Naive B cell (primary cell): ENCODE measurements at regions not wholly inside any gene's neighbourhood (a gene's known extent, or its start where the extent isn't known, plus 50 kb on each side); places are given as distances from the start of the nearest gene placed in this dataset.

Source experiments
- ATAC-seq, 2 donors: fragments of 150-1000 bp; cut with Tn5 transposase; 2 replicates each; pipeline ENCODE4 v1.10.0; 2021; ENCODE audit warnings: low read depth in 2 of 2, mild to moderate bottlenecking in 2 of 2, moderate library complexity in 2 of 2
- DNase-seq: peaks from one replicate; pipeline ENCODE4 v3.0.0; 2022
- H3K27ac Mint-ChIP-seq, 6 donors: one replicate each; pipeline ENCODE4 v1.8.0; 2020 to 2022; ENCODE audit warnings: mild to moderate bottlenecking in 6 of 6, mixed read lengths in 6 of 6, moderate library complexity in 5 of 6, inconsistent platforms in 2 of 6
- H3K27me3 Mint-ChIP-seq, 3 donors: one replicate each; pipeline ENCODE4 v1.8.0; 2021 to 2022; ENCODE audit warnings: mixed read lengths in 3 of 3, mild to moderate bottlenecking in 1 of 3
- H3K36me3 Mint-ChIP-seq, 2 donors: one replicate each; pipeline ENCODE4 v1.8.0; 2020 to 2022; ENCODE audit warnings: mixed read lengths in 2 of 2, inconsistent platforms in 1 of 2, mild to moderate bottlenecking in 1 of 2
- H3K4me1 Mint-ChIP-seq, 3 donors: one replicate each; pipeline ENCODE4 v1.8.0; 2020 to 2022; ENCODE audit warnings: mixed read lengths in 3 of 3, inconsistent platforms in 1 of 3, mild to moderate bottlenecking in 1 of 3, moderate library complexity in 1 of 3
- H3K4me3 Mint-ChIP-seq, 8 donors: one replicate each; pipeline ENCODE4 v1.8.0; 2020 to 2022; ENCODE audit warnings: mild to moderate bottlenecking in 8 of 8, mixed read lengths in 8 of 8, moderate library complexity in 8 of 8, inconsistent platforms in 2 of 8
- H3K9me3 Mint-ChIP-seq, 7 donors: one replicate each; pipeline ENCODE4 v1.8.0; 2020 to 2022; ENCODE audit warnings: mixed read lengths in 7 of 7, mild to moderate bottlenecking in 5 of 7, inconsistent platforms in 2 of 7, moderate library complexity in 1 of 7

DNA sequence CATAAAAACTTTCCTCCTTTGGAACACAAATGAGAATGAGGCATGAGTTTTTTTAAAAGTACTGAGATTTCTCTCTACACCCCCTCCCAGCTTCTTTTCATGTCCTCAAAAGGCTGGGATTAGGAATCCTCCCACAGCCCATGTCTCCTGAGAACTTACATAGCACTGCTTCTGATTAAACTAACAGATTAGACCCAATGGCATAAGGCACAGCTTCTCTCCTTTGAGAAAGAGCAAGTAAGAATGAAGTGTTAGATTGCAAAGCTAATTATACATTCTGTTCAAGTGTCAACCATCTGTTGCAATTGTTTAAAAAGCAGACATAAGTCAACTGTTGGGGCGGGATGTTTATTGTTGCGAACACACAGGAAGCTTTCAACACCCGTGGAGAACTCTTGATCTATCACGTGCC, 715.1 kb downstream of the CDH11 start:
- no peaks in the 10 kb centered on the region for H3K36me3 Mint-ChIP-seq
- ATAC-seq: no peak
- H3K27me3 Mint-ChIP-seq: no peaks in the 10 kb centered on the region
- H3K27ac Mint-ChIP-seq: no peak overlapping the region
- no peaks in the 10 kb centered on the region for H3K4me1 Mint-ChIP-seq
- DNase-seq: no peak
- peaks cover 0 to 11% (median 2%) of the 10 kb centered on the region in 7 donors for H3K9me3 Mint-ChIP-seq
- H3K4me3 Mint-ChIP-seq: no peak overlapping the region

DNA sequence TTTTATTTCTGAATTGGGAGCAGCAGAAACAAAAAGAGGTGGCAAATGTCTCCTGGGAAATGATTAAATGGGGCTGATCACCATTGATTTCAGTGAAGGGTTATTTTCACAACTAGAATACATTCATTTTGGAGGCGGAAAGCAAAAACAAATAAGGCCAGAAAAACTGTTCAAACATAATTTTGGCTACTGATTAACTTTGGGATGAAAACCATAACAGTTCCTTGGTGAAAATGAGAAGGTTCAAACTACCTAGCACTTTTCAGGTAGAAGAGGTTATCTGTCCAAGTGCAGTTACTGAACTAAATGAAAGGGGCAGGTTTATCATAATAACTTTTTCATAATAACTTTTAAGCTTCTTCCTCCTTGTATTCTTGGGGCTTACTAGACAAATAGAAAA, 718.5 kb downstream of the CDH11 start:
- Mint-ChIP-seq H3K9me3 (peaks cover 0 to 6% (median 0%) of the 10 kb centered on the region in 7 donors), H3K27me3 (no peaks in the 10 kb centered on the region), H3K4me3 (no peak overlapping the region), H3K4me1 (no peaks in the 10 kb centered on the region), H3K36me3 (no peaks in the 10 kb centered on the region), H3K27ac (no peak overlapping the region)
- no peak for DNase-seq
- ATAC-seq: no peak

DNA sequence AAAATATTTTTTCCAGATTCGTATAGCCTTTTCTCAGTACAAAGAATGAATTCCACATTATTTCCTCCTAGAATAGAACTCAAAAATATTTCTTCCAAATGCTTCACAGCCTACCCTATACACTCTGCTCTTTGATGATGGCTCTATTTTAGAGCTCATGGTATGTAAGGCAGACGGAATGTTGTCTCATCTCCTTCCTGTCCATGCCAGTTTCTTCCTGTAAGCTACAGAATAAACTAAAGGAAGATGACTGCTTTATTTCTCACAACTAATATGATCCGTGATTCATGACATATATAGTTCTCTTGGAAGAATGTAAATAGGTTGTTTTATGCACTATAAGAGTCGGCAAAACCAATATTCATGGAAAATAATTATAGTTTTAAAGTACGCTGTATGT, 723.1 kb downstream of the CDH11 start:
- Mint-ChIP-seq H3K27me3 (no peaks in the 10 kb centered on the region), H3K27ac (no peak overlapping the region), H3K4me3 (no peak overlapping the region), H3K4me1 (no peaks in the 10 kb centered on the region), H3K36me3 (no peaks in the 10 kb centered on the region), H3K9me3 (peaks cover 0 to 10% (median 0%) of the 10 kb centered on the region in 7 donors)
- no peak for DNase-seq
- ATAC-seq: no peak

DNA sequence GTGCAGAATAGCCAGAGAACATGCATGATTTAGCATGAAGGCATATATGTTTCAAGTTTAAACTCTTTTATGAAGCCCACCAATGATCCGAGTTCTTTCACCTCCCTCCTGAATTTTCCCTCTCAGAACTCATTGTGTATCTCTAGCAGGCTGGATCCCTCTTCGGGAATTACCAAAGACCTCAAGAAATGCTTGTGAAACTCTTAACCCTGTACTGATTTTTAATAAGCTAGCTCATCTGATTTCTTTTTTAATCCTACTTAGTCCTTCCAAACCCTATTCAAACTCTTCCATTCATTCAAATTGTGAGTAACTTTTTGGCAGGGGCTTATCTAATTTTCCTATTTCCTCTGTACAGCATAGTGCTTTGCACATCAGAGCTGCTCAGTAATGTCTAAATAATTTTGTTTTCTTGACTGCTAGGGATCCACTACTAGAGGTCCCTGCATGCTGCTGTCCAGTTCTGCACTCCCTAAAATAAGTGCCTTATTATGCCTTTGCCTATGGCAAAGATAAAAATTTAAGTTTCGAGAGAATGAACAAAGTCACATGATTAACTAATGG, 723.8 kb downstream of the CDH11 start:
- Mint-ChIP-seq H3K9me3 (peaks cover 0 to 10% (median 0%) of the 10 kb centered on the region in 7 donors), H3K27me3 (no peaks in the 10 kb centered on the region), H3K36me3 (no peaks in the 10 kb centered on the region), H3K4me1 (no peaks in the 10 kb centered on the region), H3K27ac (no peak overlapping the region), H3K4me3 (no peak overlapping the region)
- ATAC-seq (no peak), DNase-seq (no peak)

DNA sequence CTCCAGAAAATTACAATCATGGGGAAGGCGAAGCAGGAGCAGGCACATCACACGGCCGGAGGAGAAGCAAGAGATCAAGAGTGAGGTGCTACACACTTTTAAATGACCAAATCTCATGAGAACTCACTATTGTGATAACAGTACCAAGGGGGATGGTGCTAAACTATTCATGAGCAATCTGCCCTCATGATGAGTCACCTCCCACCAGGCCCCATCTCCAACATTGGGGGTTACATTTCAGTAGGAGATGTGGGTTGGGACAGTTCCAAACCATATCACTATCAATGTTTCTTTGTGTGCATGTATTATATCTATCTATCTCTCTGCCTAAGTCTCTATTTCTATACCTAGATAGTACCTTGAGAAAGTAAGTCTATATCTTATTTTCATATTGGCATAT, 724.8 kb downstream of the CDH11 start:
- H3K9me3 Mint-ChIP-seq: peaks cover 0 to 10% (median 0%) of the 10 kb centered on the region in 7 donors
- ATAC-seq (no peak), DNase-seq (no peak)
- no peaks in the 10 kb centered on the region for H3K27me3 Mint-ChIP-seq
- no peak overlapping the region for H3K27ac Mint-ChIP-seq
- no peaks in the 10 kb centered on the region for H3K36me3 Mint-ChIP-seq
- no peaks in the 10 kb centered on the region for H3K4me1 Mint-ChIP-seq
- H3K4me3 Mint-ChIP-seq: no peak overlapping the region

DNA sequence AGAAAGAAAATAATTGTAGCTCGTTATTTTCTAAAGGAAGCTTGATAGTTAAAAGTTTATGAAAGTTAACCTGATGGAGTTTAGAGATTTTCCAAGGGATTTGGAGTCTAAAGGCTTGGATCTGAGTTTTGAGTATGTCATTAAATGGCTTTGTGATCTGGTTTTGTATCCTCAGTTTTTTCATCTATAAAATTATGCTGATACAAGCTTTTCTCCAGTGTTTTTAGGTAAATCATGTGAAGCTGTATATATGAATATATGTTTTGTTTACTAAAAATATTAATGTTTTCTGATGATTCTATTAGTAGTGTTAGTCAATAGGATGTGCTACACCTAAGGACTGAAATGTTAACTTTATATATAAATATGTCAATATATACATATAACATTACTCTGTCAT, 727.8 kb downstream of the CDH11 start:
- Mint-ChIP-seq H3K27me3 (no peaks in the 10 kb centered on the region), H3K27ac (no peak overlapping the region), H3K4me3 (no peak overlapping the region), H3K36me3 (no peaks in the 10 kb centered on the region), H3K9me3 (peaks cover 0 to 14% (median 6%) of the 10 kb centered on the region in 7 donors), H3K4me1 (no peaks in the 10 kb centered on the region)
- DNase-seq (no peak), ATAC-seq (no peak)

DNA sequence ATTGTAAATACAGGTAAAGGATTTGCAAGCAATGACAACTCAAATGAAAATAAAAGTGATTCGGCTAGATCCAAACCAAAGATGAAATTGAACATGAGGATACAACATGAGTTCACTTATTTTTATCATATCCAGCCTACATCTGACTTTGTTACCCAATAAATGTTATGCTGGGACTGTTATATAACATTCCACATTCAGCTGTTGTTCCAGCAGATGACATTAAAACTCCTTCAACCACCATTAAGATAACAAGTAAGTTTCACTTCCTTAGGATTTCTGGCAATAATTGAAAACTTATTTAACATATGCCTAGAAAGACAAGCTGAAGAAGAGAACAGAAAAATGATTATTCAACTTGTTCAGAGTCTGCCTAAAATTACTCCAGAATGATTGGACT, 729.4 kb downstream of the CDH11 start:
- no peak for ATAC-seq
- no peaks in the 10 kb centered on the region for H3K4me1 Mint-ChIP-seq
- H3K36me3 Mint-ChIP-seq: no peaks in the 10 kb centered on the region
- DNase-seq: no peak
- H3K4me3 Mint-ChIP-seq: no peak overlapping the region
- H3K9me3 Mint-ChIP-seq: peaks cover 2 to 14% (median 8%) of the 10 kb centered on the region in 7 donors
- no peak overlapping the region for H3K27ac Mint-ChIP-seq
- no peaks in the 10 kb centered on the region for H3K27me3 Mint-ChIP-seq

DNA sequence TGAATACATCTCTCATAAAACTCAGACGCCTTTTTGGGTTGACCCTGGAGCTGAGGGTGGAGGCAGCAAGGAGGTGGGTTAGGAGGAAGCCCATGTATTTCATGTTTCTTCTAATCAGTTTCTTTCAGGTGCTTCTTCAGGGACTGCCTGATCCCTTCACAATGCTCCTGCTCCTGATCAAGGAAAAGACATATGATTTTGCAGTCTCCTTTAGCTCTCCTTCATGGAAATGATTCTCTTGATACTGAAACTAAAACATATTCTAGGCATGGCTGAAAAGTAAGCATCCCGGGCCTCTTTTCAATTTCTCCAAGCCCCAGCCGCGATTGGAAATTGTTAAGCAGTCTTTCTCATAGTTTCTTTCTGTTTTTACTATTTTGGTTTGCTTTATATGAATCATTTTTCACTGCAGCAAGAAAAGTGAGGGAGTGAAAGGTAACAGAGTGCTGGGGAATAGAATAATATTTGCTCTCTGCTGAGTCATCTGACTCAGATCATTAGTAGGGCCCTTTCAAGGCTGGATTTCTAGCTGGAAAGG, 730.7 kb downstream of the CDH11 start:
- no peak overlapping the region for H3K4me3 Mint-ChIP-seq
- no peaks in the 10 kb centered on the region for H3K4me1 Mint-ChIP-seq
- no peak overlapping the region for H3K27ac Mint-ChIP-seq
- DNase-seq (no peak), ATAC-seq (no peak)
- no peaks in the 10 kb centered on the region for H3K36me3 Mint-ChIP-seq
- peaks cover 6 to 17% (median 10%) of the 10 kb centered on the region in 7 donors for H3K9me3 Mint-ChIP-seq
- no peaks in the 10 kb centered on the region for H3K27me3 Mint-ChIP-seq

DNA sequence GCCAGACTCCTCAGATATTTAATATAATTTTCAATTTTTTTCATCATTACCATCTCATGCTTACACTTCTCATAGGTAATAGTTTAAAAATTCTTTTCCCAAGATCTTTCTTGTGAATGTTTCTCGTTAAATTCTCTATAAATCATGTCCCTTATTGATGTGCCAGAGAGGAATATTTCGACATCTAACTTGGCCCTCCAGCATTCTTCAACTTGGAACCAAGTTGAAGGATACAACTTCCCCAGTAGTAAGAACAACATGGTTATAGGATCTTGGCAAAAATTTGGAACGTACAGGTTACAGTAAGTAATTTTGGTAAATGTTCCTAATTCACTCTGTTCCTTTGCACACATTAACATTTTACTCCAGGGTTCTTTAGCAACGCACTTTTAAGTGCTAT, 731.8 kb downstream of the CDH11 start:
- Mint-ChIP-seq H3K9me3 (peaks cover 6 to 22% (median 10%) of the 10 kb centered on the region in 7 donors), H3K36me3 (no peaks in the 10 kb centered on the region), H3K27me3 (no peaks in the 10 kb centered on the region), H3K4me3 (no peak overlapping the region), H3K27ac (no peak overlapping the region), H3K4me1 (no peaks in the 10 kb centered on the region)
- ATAC-seq: no peak
- no peak for DNase-seq

DNA sequence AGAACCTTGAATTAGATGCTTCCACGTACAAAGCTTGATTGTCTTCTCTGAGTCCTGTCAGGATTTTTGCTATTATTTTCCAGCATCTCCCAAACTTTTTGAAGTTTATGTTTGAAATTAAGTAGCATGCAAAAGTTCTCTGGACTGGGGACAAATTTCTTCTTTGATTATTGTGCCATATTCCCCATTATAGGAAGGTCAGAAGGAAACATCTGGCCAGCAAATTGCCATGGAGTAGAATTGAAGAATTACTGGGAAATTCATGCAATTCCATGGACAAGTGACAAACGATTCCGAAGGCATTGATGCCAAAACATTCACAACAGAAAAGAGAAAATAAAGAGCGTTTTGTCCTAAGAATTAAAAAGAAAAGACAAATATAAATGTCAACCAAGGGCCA, 737.2 kb downstream of the CDH11 start:
- Mint-ChIP-seq H3K4me1 (no peaks in the 10 kb centered on the region), H3K27me3 (no peaks in the 10 kb centered on the region), H3K36me3 (no peaks in the 10 kb centered on the region), H3K4me3 (no peak overlapping the region), H3K27ac (no peak overlapping the region), H3K9me3 (peaks cover 5 to 27% (median 9%) of the 10 kb centered on the region in 7 donors)
- no peak for ATAC-seq
- no peak for DNase-seq

DNA sequence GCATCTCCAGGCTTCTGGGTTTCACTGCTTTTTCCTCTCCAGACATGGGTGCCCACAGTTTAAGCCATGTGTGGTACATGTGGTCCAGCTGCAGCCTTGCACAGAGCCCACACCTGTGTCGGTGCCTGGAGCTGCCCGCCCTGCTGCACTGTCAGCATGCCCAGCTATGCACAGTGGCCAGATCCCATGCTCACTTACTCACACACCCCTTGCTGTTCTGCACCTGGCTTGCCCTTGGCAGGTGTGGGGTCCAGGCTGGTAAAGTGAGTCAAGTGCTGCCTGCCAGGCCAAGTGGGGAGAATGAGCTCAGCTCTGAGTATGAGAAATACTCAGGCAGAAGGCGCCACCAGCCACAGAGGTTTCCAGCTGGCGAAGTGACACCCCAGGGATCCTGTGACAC, 739.9 kb downstream of the CDH11 start:
- peaks cover 2 to 18% (median 5%) of the 10 kb centered on the region in 7 donors for H3K9me3 Mint-ChIP-seq

DNA sequence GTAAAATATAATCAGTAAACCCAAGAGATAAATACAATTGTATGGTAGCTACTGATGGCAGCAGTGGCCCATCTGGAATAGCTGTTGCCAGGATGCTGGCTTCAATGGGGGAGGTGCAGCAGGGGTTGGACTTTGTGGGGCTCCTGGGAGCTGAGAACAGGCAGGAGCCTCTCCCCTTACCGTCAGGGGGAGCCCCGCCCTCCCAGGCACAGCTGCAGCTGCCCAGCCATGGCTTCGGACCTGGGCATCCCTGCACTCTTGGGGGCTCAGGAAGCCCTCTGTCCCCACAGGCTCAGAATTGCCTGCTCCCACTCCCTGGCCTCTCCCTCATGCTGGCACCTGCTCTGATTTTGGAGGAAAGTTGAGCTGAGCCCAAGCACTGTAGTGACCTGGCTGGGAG, 741.1 kb downstream of the CDH11 start:
- no peaks in the 10 kb centered on the region for H3K27me3 Mint-ChIP-seq
- no peak for ATAC-seq
- H3K4me3 Mint-ChIP-seq: no peak overlapping the region
- no peak for DNase-seq
- peaks cover 0 to 9% (median 2%) of the 10 kb centered on the region in 7 donors for H3K9me3 Mint-ChIP-seq
- no peaks in the 10 kb centered on the region for H3K4me1 Mint-ChIP-seq
- H3K36me3 Mint-ChIP-seq: no peaks in the 10 kb centered on the region
- no peak overlapping the region for H3K27ac Mint-ChIP-seq

More for the DNA sequence above, 739.9 kb downstream of the CDH11 start:
- ATAC-seq (no peak), DNase-seq (no peak)
- no peaks in the 10 kb centered on the region for H3K36me3 Mint-ChIP-seq
- H3K27ac Mint-ChIP-seq: no peak overlapping the region
- no peaks in the 10 kb centered on the region for H3K27me3 Mint-ChIP-seq
- no peak overlapping the region for H3K4me3 Mint-ChIP-seq
- H3K4me1 Mint-ChIP-seq: no peaks in the 10 kb centered on the region

DNA sequence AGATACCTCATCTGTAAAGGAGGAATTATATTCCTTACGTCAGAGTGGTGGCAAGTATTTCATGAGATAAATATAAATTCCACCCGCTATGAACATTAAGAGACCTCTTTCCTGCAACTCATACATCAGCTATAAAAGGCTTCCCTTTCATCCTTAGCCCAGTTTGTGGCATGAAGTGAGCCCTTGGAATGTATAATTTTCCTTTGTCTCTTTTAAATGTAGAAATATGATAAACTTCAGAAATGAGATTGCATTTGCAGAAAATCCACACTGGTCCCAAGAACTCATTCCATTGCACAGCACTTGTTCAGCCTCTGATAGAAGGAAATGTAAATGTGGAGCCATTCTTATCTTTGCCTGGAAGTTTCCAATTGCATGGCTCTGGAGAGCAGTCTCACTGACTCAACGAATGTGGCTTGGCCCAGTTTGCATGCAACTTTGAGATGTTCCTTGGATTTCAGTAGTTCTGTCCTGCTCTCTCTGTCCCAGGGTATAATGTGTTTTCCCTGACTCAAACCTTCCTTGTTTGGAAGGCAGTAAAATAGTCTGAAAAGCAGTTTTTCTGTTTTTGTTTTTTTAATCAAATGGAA, 746.4 kb downstream of the CDH11 start:
- no peak for ATAC-seq
- no peaks in the 10 kb centered on the region for H3K4me1 Mint-ChIP-seq
- no peaks in the 10 kb centered on the region for H3K27me3 Mint-ChIP-seq
- H3K27ac Mint-ChIP-seq: no peak overlapping the region
- no peak overlapping the region for H3K4me3 Mint-ChIP-seq
- H3K9me3 Mint-ChIP-seq: peaks cover 0 to 4% (median 0%) of the 10 kb centered on the region in 7 donors
- H3K36me3 Mint-ChIP-seq: no peaks in the 10 kb centered on the region
- DNase-seq: no peak

DNA sequence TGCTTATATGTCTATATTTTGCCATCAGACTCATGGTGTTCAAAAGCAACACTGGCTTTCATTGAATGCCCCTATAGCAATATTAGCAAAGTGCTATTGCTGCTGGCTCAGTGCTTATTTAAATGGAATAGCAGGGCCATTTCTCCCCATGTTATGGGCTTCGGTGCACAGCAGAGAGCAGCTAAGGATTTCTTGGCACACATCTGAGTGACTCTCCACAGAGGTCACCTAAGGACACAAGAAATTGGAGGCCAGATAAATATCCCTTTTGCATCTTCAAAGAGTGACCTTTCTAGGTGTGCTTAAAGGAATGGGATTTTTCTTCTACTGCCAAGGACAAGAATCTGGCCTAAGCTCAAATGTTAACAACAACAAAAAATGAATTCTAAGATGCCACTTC, 751.8 kb downstream of the CDH11 start:
- no peak overlapping the region for H3K27ac Mint-ChIP-seq
- no peak overlapping the region for H3K4me3 Mint-ChIP-seq
- DNase-seq (no peak), ATAC-seq (no peak)
- H3K27me3 Mint-ChIP-seq: no peaks in the 10 kb centered on the region
- no peaks in the 10 kb centered on the region for H3K36me3 Mint-ChIP-seq
- peaks cover 0 to 4% (median 0%) of the 10 kb centered on the region in 7 donors for H3K9me3 Mint-ChIP-seq
- no peaks in the 10 kb centered on the region for H3K4me1 Mint-ChIP-seq
